ENCODE measurements at regions not wholly inside any gene's neighbourhood (a gene's known extent, or its start where the extent isn't known, plus 50 kb on each side); places are given as distances from the start of the nearest gene placed in this dataset.

DNA sequence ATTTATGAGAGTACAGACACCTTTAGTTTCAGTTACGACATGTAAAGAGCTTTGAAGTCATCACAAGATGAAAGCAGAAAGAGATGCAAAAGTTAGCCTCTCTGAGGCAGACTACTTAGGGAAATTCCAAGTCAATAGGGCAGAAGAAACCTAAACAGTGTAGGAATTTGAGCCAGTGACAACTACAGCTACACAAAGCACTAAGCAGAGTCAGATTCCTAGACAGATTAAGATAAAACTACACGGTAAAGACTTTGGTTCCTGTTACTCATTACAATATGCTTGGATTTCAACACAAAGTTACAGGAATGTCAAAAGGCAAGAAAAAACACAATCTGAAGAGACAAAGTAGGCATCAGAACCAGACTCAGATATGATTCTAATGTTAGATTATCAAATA, 1302.3 kb downstream of the FSCB start:
- TF ChIP-seq, protein P1, sequence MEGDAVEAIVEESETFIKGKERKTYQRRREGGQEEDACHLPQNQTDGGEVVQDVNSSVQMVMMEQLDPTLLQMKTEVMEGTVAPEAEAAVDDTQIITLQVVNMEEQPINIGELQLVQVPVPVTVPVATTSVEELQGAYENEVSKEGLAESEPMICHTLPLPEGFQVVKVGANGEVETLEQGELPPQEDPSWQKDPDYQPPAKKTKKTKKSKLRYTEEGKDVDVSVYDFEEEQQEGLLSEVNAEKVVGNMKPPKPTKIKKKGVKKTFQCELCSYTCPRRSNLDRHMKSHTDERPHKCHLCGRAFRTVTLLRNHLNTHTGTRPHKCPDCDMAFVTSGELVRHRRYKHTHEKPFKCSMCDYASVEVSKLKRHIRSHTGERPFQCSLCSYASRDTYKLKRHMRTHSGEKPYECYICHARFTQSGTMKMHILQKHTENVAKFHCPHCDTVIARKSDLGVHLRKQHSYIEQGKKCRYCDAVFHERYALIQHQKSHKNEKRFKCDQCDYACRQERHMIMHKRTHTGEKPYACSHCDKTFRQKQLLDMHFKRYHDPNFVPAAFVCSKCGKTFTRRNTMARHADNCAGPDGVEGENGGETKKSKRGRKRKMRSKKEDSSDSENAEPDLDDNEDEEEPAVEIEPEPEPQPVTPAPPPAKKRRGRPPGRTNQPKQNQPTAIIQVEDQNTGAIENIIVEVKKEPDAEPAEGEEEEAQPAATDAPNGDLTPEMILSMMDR (conservative IDR thresholded peaks at IDR 0.05; ENCODE audit: low read depth in 2 of 2): no peak
- TF ChIP-seq STAT1 (IDR thresholded peaks at IDR 0.05; ENCODE audit: unreplicated experiment) (no peak), EZH2 (IDR thresholded peaks at IDR 0.05; ENCODE audit: low read depth, unreplicated experiment) (no peak), POLR2AphosphoS5 (IDR thresholded peaks at IDR 0.05; ENCODE audit: low read depth) (no peak)
- TF ChIP-seq, protein P2, sequence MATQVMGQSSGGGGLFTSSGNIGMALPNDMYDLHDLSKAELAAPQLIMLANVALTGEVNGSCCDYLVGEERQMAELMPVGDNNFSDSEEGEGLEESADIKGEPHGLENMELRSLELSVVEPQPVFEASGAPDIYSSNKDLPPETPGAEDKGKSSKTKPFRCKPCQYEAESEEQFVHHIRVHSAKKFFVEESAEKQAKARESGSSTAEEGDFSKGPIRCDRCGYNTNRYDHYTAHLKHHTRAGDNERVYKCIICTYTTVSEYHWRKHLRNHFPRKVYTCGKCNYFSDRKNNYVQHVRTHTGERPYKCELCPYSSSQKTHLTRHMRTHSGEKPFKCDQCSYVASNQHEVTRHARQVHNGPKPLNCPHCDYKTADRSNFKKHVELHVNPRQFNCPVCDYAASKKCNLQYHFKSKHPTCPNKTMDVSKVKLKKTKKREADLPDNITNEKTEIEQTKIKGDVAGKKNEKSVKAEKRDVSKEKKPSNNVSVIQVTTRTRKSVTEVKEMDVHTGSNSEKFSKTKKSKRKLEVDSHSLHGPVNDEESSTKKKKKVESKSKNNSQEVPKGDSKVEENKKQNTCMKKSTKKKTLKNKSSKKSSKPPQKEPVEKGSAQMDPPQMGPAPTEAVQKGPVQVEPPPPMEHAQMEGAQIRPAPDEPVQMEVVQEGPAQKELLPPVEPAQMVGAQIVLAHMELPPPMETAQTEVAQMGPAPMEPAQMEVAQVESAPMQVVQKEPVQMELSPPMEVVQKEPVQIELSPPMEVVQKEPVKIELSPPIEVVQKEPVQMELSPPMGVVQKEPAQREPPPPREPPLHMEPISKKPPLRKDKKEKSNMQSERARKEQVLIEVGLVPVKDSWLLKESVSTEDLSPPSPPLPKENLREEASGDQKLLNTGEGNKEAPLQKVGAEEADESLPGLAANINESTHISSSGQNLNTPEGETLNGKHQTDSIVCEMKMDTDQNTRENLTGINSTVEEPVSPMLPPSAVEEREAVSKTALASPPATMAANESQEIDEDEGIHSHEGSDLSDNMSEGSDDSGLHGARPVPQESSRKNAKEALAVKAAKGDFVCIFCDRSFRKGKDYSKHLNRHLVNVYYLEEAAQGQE (IDR thresholded peaks at IDR 0.05; ENCODE audit: unreplicated experiment): no peak

Data from GM23338 (cell line).